HepG2 (cell line): ENCODE measurements at regions not wholly inside any gene's neighbourhood (a gene's known extent, or its start where the extent isn't known, plus 50 kb on each side); places are given as distances from the start of the nearest gene placed in this dataset.

Source experiments
- ARID2 ChIP-seq: sonication (generic); formaldehyde crosslinking; IDR thresholded peaks from 2 replicates; pipeline ENCODE4 v1.8.1; 2022; ENCODE audit warnings: mild to moderate bottlenecking, missing genetic modification reagents, borderline replicate concordance
- ATF2 ChIP-seq: sonication (generic); formaldehyde crosslinking; IDR thresholded peaks from 2 replicates; pipeline ENCODE4 v1.4.0; 2020; ENCODE audit warnings: missing genetic modification reagents
- CEBPG ChIP-seq: IDR thresholded peaks from 2 replicates; pipeline ENCODE4 v1.6.1; 2016
- IRX3 ChIP-seq: sonication (generic); formaldehyde crosslinking; IDR thresholded peaks from 2 replicates; pipeline ENCODE4 v1.8.1; 2023; ENCODE audit warnings: mild to moderate bottlenecking, low read depth, missing genetic modification reagents, borderline replicate concordance
- NONO ChIP-seq, 2 experiments: fragments of 450-650 bp in 1 of 2; sonication (generic) in 1 of 2; formaldehyde crosslinking in 1 of 2; IDR thresholded peaks in 1 of 2; conservative IDR thresholded peaks in 1 of 2; 2 replicates each; pipeline versions ENCODE4 v1.6.1 to v1.8.0; 2017 to 2022; ENCODE audit warnings: mild to moderate bottlenecking in 1 of 2, missing genetic modification reagents in 1 of 2, moderate library complexity in 1 of 2
- RFX5 ChIP-seq: IDR thresholded peaks from 2 replicates; pipeline ENCODE4 v1.6.1; 2011; ENCODE audit warnings: low read depth, low read length, improper control_type of control experiment
- TCF7L2 ChIP-seq: IDR thresholded peaks from 2 replicates; pipeline ENCODE4 v1.6.1; 2011; ENCODE audit warnings: mild to moderate bottlenecking, low read depth, low read length, moderate library complexity
- ZBTB7A ChIP-seq: sonication (generic); formaldehyde crosslinking; IDR thresholded peaks from 2 replicates; pipeline ENCODE4 v1.8.0; 2022; ENCODE audit warnings: mild to moderate bottlenecking, missing genetic modification reagents
- ZKSCAN5 ChIP-seq: sonication (generic); formaldehyde crosslinking; IDR thresholded peaks from 2 replicates; pipeline ENCODE4 v1.5.1; 2020; ENCODE audit warnings: mild to moderate bottlenecking, missing genetic modification reagents
- ZNF3 ChIP-seq: IDR thresholded peaks from 2 replicates; pipeline ENCODE4 v1.7.0; 2017; ENCODE audit warnings: inconsistent platforms
- ZNF724P ChIP-seq: sonication (generic); formaldehyde crosslinking; IDR thresholded peaks from 2 replicates; pipeline ENCODE4 v1.8.0; 2022; ENCODE audit warnings: missing genetic modification reagents, borderline replicate concordance
- ZNF792 ChIP-seq: IDR thresholded peaks from 2 replicates; pipeline ENCODE4 v1.6.1; 2016
- ZSCAN12 ChIP-seq: sonication (generic); formaldehyde crosslinking; IDR thresholded peaks from 2 replicates; pipeline ENCODE4 v1.9.0; 2021; ENCODE audit warnings: mild to moderate bottlenecking, missing genetic modification reagents
- ZZZ3 ChIP-seq: sonication (generic); formaldehyde crosslinking; IDR thresholded peaks from 2 replicates; pipeline ENCODE4 v1.4.0; 2020; ENCODE audit warnings: missing genetic modification reagents, mild to moderate bottlenecking, borderline replicate concordance

DNA sequence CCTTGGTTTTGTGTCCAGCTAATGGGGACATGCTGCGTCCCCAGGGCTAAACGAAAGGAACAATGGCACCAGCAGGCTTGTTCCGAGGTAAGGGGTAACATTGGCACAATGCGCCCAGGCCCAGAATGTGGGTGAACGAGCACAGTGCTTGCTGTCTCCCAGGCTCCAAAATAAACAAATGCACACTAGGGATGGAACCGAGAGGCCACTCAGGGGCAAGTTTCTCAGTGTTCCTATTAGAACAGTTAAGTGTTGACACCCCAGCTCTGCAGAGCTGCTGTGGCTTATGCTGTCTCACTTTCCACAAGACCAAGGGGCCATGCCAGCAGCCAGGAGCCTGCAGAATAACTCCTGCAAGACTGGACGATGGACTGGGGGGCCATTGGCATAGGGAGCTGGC lies 492.4 kb downstream of the GADD45G start:
- TF ChIP-seq ZZZ3 (CRISPR knock-in tag) (no peak), TCF7L2 (no peak), NONO (IDR thresholded peaks at IDR 0.05) (no peak), NONO (CRISPR knock-in tag; conservative IDR thresholded peaks at IDR 0.05) (no peak), IRX3 (CRISPR knock-in tag) (no peak), ZKSCAN5 (CRISPR knock-in tag) (no peak), ZNF3 (CRISPR knock-in tag) (no peak), ATF2 (no peak), ARID2 (no peak), CEBPG (CRISPR knock-in tag) (no peak), ZBTB7A (CRISPR knock-in tag) (no peak), ZNF724P (CRISPR knock-in tag) (no peak), ZNF792 (CRISPR knock-in tag) (no peak), RFX5 (no peak), ZSCAN12 (CRISPR knock-in tag) (no peak)
